GM23338 (cell line): ENCODE measurements at regions not wholly inside any gene's neighbourhood (a gene's known extent, or its start where the extent isn't known, plus 50 kb on each side); places are given as distances from the start of the nearest gene placed in this dataset.

ENCODE experiments used
- CTCF ChIP-seq, 2 experiments: fragments of 200-600 bp in 1 of 2; sonication (generic) in 1 of 2; conservative IDR thresholded peaks; 2 replicates each; pipeline versions ENCODE4 v1.5.1 to v1.6.1; 2016 to 2017; ENCODE audit warnings: antibody characterized with exemption in 2 of 2, low read depth in 2 of 2, mild to moderate bottlenecking in 2 of 2, moderate library complexity in 1 of 2
- EZH2 ChIP-seq: fragments of 200-600 bp; sonication (generic); IDR thresholded peaks from one replicate; pipeline ENCODE4 v1.8.0; 2017; ENCODE audit warnings: antibody characterized with exemption, mild to moderate bottlenecking, low read depth; ENCODE audit not compliant: unreplicated experiment
- POLR2AphosphoS5 ChIP-seq: IDR thresholded peaks from 2 replicates; pipeline ENCODE4 v1.6.1; 2016; ENCODE audit warnings: antibody characterized with exemption, low read depth
- STAT1 ChIP-seq: IDR thresholded peaks from one replicate; pipeline ENCODE4 v1.6.1; 2016; ENCODE audit warnings: antibody characterized with exemption; ENCODE audit not compliant: unreplicated experiment

GRCh38 chr2:207471261-207471660 lies 58.5 kb upstream of the CREB1 start:
- TF ChIP-seq CTCF (conservative IDR thresholded peaks at IDR 0.05; ENCODE audit: low read depth in 2 of 2) (no peak), EZH2 (no peak), POLR2AphosphoS5 (no peak), STAT1 (no peak)
